ENCODE measurements at regions not wholly inside any gene's neighbourhood (a gene's known extent, or its start where the extent isn't known, plus 50 kb on each side); places are given as distances from the start of the nearest gene placed in this dataset.

- TF ChIP-seq CTCF (IDR thresholded peaks at IDR 0.05; ENCODE audit: low read depth, low read length, poor library complexity, severe bottlenecking) (no peak), EZH2phosphoT487 (IDR thresholded peaks at IDR 0.05; ENCODE audit: borderline replicate concordance, low read length) (no peak)
Measured at GRCh38 chr5:57698086-57698485, 215.5 kb upstream of the ACTBL2 start.

All from DOHH2 (cell line).